ENCODE measurements at regions not wholly inside any gene's neighbourhood (a gene's known extent, or its start where the extent isn't known, plus 50 kb on each side); places are given as distances from the start of the nearest gene placed in this dataset.

GRCh38 chr22:49617866-49618676, 209.6 kb downstream of the BRD1 start:
- peak; percentile 70 for DNase-seq (ENCODE audit: low spot score)

GRCh38 chr22:49617264-49617663, 210.4 kb downstream of the BRD1 start:
- intact Hi-C loops (cut with DNase I), result no loop called here
- DNase-seq (ENCODE audit: low spot score), result no peak

More at GRCh38 chr22:49617866-49618676, 209.6 kb downstream of the BRD1 start:
- intact Hi-C loops (cut with DNase I), result no loop called here

- peak; percentile 54 for DNase-seq (ENCODE audit: low spot score)
- intact Hi-C loops (cut with DNase I), result no loop called here
Measured at GRCh38 chr22:49616356-49617231, 211.1 kb downstream of the BRD1 start.

- DNase-seq (ENCODE audit: low spot score), result peak; percentile 79
- intact Hi-C loops (cut with DNase I), result no loop called here
Measured at GRCh38 chr22:49614966-49615965, 212.4 kb downstream of the BRD1 start.

- intact Hi-C loops (cut with DNase I), result no loop called here
- DNase-seq (ENCODE audit: low spot score), result no peak
Measured at GRCh38 chr22:49613511-49614270, 214.0 kb downstream of the BRD1 start.

GRCh38 chr22:49613108-49613507, 214.6 kb downstream of the BRD1 start:
- intact Hi-C loops (cut with DNase I), result no loop called here
- no peak for DNase-seq (ENCODE audit: low spot score)

- peak; percentile 62 for DNase-seq (ENCODE audit: low spot score)
- intact Hi-C loops (cut with DNase I), result no loop called here
Measured at GRCh38 chr22:49609207-49609876, 218.3 kb downstream of the BRD1 start.

GRCh38 chr22:49608660-49609059, 219.0 kb downstream of the BRD1 start:
- DNase-seq (ENCODE audit: low spot score), result peak; percentile 54
- intact Hi-C loops (cut with DNase I), result no loop called here

GRCh38 chr22:49608228-49608627, 219.4 kb downstream of the BRD1 start:
- DNase-seq (ENCODE audit: low spot score), result peak; percentile 47
- intact Hi-C loops (cut with DNase I), result no loop called here

GRCh38 chr22:49607821-49608220, 219.9 kb downstream of the BRD1 start:
- DNase-seq (ENCODE audit: low spot score), result peak; percentile 72
- intact Hi-C loops (cut with DNase I), result loop anchor here in 1 of 2 donors (2.0 kb wide), 1 partner anchor 301 kb away; no protein-coding TSS in a partner anchor

GRCh38 chr22:49606562-49607290, 220.9 kb downstream of the BRD1 start:
- intact Hi-C loops (cut with DNase I), result loop anchor here in 1 of 2 donors (2.0 kb wide), 1 partner anchor 300 kb away; no protein-coding TSS in a partner anchor
- peak; percentile 64 for DNase-seq (ENCODE audit: low spot score)

GRCh38 chr22:49604732-49605302, 222.9 kb downstream of the BRD1 start:
- intact Hi-C loops (cut with DNase I), result no loop called here
- no peak for DNase-seq (ENCODE audit: low spot score)

- no peak for DNase-seq (ENCODE audit: low spot score)
Measured at GRCh38 chr22:49603016-49603415, 224.7 kb downstream of the BRD1 start.

GRCh38 chr22:49602481-49602880, 225.2 kb downstream of the BRD1 start:
- intact Hi-C loops (cut with DNase I), result no loop called here
- no peak for DNase-seq (ENCODE audit: low spot score)

More at GRCh38 chr22:49603016-49603415, 224.7 kb downstream of the BRD1 start:
- intact Hi-C loops (cut with DNase I), result no loop called here

GRCh38 chr22:49601614-49602321, 225.9 kb downstream of the BRD1 start:
- no peak for DNase-seq (ENCODE audit: low spot score)

GRCh38 chr22:49600891-49601431, 226.7 kb downstream of the BRD1 start:
- intact Hi-C loops (cut with DNase I), result no loop called here

More at GRCh38 chr22:49601614-49602321, 225.9 kb downstream of the BRD1 start:
- intact Hi-C loops (cut with DNase I), result no loop called here

More at GRCh38 chr22:49600891-49601431, 226.7 kb downstream of the BRD1 start:
- no peak for DNase-seq (ENCODE audit: low spot score)
